ENCODE measurements at regions not wholly inside any gene's neighbourhood (a gene's known extent, or its start where the extent isn't known, plus 50 kb on each side); places are given as distances from the start of the nearest gene placed in this dataset.

DNA sequence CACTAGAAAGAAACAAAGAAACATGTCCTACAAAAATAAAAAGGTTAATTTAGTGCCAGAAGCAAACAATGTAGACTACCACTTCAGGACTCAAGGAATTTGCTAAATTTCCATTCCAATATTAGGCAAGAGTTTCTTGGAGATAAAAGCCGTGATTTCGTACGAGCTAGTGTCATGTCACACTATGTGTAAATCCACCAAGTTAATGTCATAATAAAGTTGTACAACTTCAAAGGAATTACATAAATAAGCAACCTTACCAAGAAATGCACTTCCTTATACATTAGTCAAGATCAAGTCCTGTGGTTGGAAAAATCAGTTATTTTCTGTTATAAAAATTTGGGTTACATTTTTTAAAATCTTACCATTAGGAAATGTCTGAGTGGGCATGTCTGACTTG lies 1222.8 kb downstream of the GALC start:
- no peaks in the 10 kb centered on the region for H3K9me2 ChIP-seq (ENCODE audit: insufficient read depth, low read length)
- H2AFZ ChIP-seq (ENCODE audit: low read depth, low read length), result no peak overlapping the region
- no peaks in the 10 kb centered on the region for H3K79me2 ChIP-seq (replicated peaks; ENCODE audit: insufficient read depth, low read length)
- H3K9me3 ChIP-seq (ENCODE audit: low read length), result no peaks in the 10 kb centered on the region
- H4K20me1 ChIP-seq (ENCODE audit: insufficient read depth), result no peaks in the 10 kb centered on the region
- TF ChIP-seq, protein P1, sequence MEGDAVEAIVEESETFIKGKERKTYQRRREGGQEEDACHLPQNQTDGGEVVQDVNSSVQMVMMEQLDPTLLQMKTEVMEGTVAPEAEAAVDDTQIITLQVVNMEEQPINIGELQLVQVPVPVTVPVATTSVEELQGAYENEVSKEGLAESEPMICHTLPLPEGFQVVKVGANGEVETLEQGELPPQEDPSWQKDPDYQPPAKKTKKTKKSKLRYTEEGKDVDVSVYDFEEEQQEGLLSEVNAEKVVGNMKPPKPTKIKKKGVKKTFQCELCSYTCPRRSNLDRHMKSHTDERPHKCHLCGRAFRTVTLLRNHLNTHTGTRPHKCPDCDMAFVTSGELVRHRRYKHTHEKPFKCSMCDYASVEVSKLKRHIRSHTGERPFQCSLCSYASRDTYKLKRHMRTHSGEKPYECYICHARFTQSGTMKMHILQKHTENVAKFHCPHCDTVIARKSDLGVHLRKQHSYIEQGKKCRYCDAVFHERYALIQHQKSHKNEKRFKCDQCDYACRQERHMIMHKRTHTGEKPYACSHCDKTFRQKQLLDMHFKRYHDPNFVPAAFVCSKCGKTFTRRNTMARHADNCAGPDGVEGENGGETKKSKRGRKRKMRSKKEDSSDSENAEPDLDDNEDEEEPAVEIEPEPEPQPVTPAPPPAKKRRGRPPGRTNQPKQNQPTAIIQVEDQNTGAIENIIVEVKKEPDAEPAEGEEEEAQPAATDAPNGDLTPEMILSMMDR (IDR thresholded peaks at IDR 0.05; ENCODE audit: poor library complexity, severe bottlenecking), result no peak
- TF ChIP-seq, protein P2, sequence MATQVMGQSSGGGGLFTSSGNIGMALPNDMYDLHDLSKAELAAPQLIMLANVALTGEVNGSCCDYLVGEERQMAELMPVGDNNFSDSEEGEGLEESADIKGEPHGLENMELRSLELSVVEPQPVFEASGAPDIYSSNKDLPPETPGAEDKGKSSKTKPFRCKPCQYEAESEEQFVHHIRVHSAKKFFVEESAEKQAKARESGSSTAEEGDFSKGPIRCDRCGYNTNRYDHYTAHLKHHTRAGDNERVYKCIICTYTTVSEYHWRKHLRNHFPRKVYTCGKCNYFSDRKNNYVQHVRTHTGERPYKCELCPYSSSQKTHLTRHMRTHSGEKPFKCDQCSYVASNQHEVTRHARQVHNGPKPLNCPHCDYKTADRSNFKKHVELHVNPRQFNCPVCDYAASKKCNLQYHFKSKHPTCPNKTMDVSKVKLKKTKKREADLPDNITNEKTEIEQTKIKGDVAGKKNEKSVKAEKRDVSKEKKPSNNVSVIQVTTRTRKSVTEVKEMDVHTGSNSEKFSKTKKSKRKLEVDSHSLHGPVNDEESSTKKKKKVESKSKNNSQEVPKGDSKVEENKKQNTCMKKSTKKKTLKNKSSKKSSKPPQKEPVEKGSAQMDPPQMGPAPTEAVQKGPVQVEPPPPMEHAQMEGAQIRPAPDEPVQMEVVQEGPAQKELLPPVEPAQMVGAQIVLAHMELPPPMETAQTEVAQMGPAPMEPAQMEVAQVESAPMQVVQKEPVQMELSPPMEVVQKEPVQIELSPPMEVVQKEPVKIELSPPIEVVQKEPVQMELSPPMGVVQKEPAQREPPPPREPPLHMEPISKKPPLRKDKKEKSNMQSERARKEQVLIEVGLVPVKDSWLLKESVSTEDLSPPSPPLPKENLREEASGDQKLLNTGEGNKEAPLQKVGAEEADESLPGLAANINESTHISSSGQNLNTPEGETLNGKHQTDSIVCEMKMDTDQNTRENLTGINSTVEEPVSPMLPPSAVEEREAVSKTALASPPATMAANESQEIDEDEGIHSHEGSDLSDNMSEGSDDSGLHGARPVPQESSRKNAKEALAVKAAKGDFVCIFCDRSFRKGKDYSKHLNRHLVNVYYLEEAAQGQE (IDR thresholded peaks at IDR 0.05; ENCODE audit: borderline replicate concordance), result no peak
- TF ChIP-seq EP300 (conservative IDR thresholded peaks at IDR 0.05; ENCODE audit: poor library complexity, severe bottlenecking) (no peak), SMC3 (conservative IDR thresholded peaks at IDR 0.05; ENCODE audit: poor library complexity) (no peak), RAD21 (conservative IDR thresholded peaks at IDR 0.05) (no peak)
- H3K27ac ChIP-seq (ENCODE audit: low read length), result no peak overlapping the region
- no peak overlapping the region for H3K9ac ChIP-seq (ENCODE audit: low read length)
- H3F3A ChIP-seq (ENCODE audit: insufficient read depth, low read length, poor library complexity, severe bottlenecking), result no peaks in the 10 kb centered on the region
- H3K36me3 ChIP-seq (ENCODE audit: insufficient read depth, low read length), result no peaks in the 10 kb centered on the region
- H3K4me2 ChIP-seq (ENCODE audit: low read length), result no peak overlapping the region
- H3K4me3 ChIP-seq (ENCODE audit: low read length), result no peak overlapping the region
- H3K27me3 ChIP-seq (ENCODE audit: insufficient read depth, low read depth, low read length), result no peaks in the 10 kb centered on the region

DNA sequence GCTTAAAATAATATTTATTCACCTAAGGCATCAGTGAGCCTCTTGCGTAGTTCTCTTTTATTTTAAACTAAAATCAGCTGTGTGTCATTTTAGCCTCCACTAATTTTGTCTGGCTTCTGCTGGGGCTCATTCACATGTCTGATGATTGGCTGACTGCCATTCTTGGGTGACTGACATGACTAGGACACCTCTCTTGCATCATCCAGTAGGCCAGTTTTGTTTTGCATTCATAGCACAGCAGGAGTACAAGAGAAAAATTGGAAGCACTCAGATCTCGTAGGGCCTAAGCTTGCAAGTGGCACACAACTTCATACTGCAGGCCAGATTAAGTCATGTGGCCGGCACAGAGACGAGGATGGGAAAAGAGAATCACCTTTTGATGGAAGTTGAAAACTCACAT lies 1226.5 kb downstream of the GALC start:
- Histone ChIP-seq H3K9ac (ENCODE audit: low read length) (no peak overlapping the region), H3K27ac (ENCODE audit: low read length) (no peak overlapping the region), H3K4me2 (ENCODE audit: low read length) (no peak overlapping the region), H3K36me3 (ENCODE audit: insufficient read depth, low read length) (no peaks in the 10 kb centered on the region), H3K9me3 (ENCODE audit: low read length) (no peaks in the 10 kb centered on the region), H2AFZ (ENCODE audit: low read depth, low read length) (no peak overlapping the region), H3K27me3 (ENCODE audit: insufficient read depth, low read depth, low read length) (no peaks in the 10 kb centered on the region), H3K9me2 (ENCODE audit: insufficient read depth, low read length) (no peaks in the 10 kb centered on the region), H3K79me2 (replicated peaks; ENCODE audit: insufficient read depth, low read length) (no peaks in the 10 kb centered on the region), H4K20me1 (ENCODE audit: insufficient read depth) (no peaks in the 10 kb centered on the region), H3F3A (ENCODE audit: insufficient read depth, low read length, poor library complexity, severe bottlenecking) (no peaks in the 10 kb centered on the region), H3K4me3 (ENCODE audit: low read length) (no peak overlapping the region)
- no peak for TF ChIP-seq EZH2 (IDR thresholded peaks at IDR 0.05; ENCODE audit: borderline replicate concordance, insufficient read depth, low read length, poor library complexity, severe bottlenecking)
- no peak for TF ChIP-seq RAD21 (conservative IDR thresholded peaks at IDR 0.05)
- TF ChIP-seq, protein P2 (IDR thresholded peaks at IDR 0.05; ENCODE audit: borderline replicate concordance), result no peak
